WTC11 (cell line): ENCODE measurements at regions not wholly inside any gene's neighbourhood (a gene's known extent, or its start where the extent isn't known, plus 50 kb on each side); places are given as distances from the start of the nearest gene placed in this dataset.

Experiments used
- ATAC-seq: fragments of 200-7000 bp; cut with Tn5 transposase; 2 replicates; pipeline ENCODE4 v1.10.0; 2021; ENCODE audit warnings: mild to moderate bottlenecking, moderate library complexity
- CTCF ChIA-PET: fragments of 300-600 bp; sonication (Branson Sonifier 250); formaldehyde crosslinking; loops from one replicate; lab custom pipeline; 2021; ENCODE audit warnings: antibody characterized with exemption; lab: Charles Lee
- POLR2A ChIA-PET: fragments of 350-600 bp; sonication (Branson Sonifier 250); formaldehyde crosslinking; loops from one replicate; lab custom pipeline; 2021; ENCODE audit warnings: antibody characterized with exemption; lab: Charles Lee
- DNase-seq: peaks from one replicate; pipeline ENCODE4 v3.0.0; 2021; ENCODE audit warnings: low spot score
- H3K27ac Mint-ChIP-seq: 2 replicates; pipeline ENCODE4 v1.8.0; 2021; ENCODE audit warnings: mixed read lengths
- H3K27me3 Mint-ChIP-seq: 2 replicates; pipeline ENCODE4 v1.8.0; 2021; ENCODE audit warnings: low read depth, mild to moderate bottlenecking, moderate library complexity, mixed read lengths
- H3K36me3 Mint-ChIP-seq: 2 replicates; pipeline ENCODE4 v1.8.0; 2021; ENCODE audit warnings: mixed read lengths
- H3K4me1 Mint-ChIP-seq: 2 replicates; pipeline ENCODE4 v1.8.0; 2022; ENCODE audit warnings: mixed read lengths
- H3K4me3 Mint-ChIP-seq: 2 replicates; pipeline ENCODE4 v1.8.0; 2021; ENCODE audit warnings: mild to moderate bottlenecking, moderate library complexity, mixed read lengths
- H3K9me3 Mint-ChIP-seq: 2 replicates; pipeline ENCODE4 v1.8.0; 2021; ENCODE audit warnings: mixed read lengths
- CREB1 ChIP-seq: sonication (generic); formaldehyde crosslinking; IDR thresholded peaks from 2 replicates; pipeline ENCODE4 v1.8.0; 2023; ENCODE audit warnings: mild to moderate bottlenecking, missing genetic modification reagents
- ELF4 ChIP-seq: sonication (generic); formaldehyde crosslinking; IDR thresholded peaks from 2 replicates; pipeline ENCODE4 v1.8.1; 2022; ENCODE audit warnings: low read depth, mild to moderate bottlenecking, moderate library complexity, missing genetic modification reagents
- FOXJ3 ChIP-seq: sonication (generic); formaldehyde crosslinking; IDR thresholded peaks from 2 replicates; pipeline ENCODE4 v1.9.0; 2021; ENCODE audit warnings: missing genetic modification reagents, mild to moderate bottlenecking, borderline replicate concordance
- IRF2 ChIP-seq: sonication (generic); formaldehyde crosslinking; IDR thresholded peaks from 2 replicates; pipeline ENCODE4 v1.8.0; 2022; ENCODE audit warnings: low read depth, missing genetic modification reagents, borderline replicate concordance
- KAT7 ChIP-seq: sonication (generic); formaldehyde crosslinking; IDR thresholded peaks from 2 replicates; pipeline ENCODE4 v1.8.1; 2023; ENCODE audit warnings: missing genetic modification reagents, mild to moderate bottlenecking, borderline replicate concordance
- OVOL2 ChIP-seq: fragments of 250-450 bp; sonication (Bioruptor Pico); IDR thresholded peaks from 2 replicates; pipeline ENCODE4 v1.9.0; 2021; ENCODE audit warnings: mild to moderate bottlenecking, borderline replicate concordance
- ZNF219 ChIP-seq: sonication (generic); formaldehyde crosslinking; IDR thresholded peaks from 2 replicates; pipeline ENCODE4 v1.8.0; 2023; ENCODE audit warnings: missing genetic modification reagents, mild to moderate bottlenecking, borderline replicate concordance
- ZNF232 ChIP-seq: sonication (generic); formaldehyde crosslinking; IDR thresholded peaks from 2 replicates; pipeline ENCODE4 v1.8.0; 2022; ENCODE audit warnings: mild to moderate bottlenecking, missing genetic modification reagents
- ZNF423 ChIP-seq: fragments of 250-450 bp; sonication (Bioruptor Pico); IDR thresholded peaks from 2 replicates; pipeline ENCODE4 v2.1.2; 2022; ENCODE audit warnings: mild to moderate bottlenecking, moderate library complexity
- TF ChIP-seq, protein P1 (sequence below): fragments of 250-450 bp; sonication (Bioruptor Pico); IDR thresholded peaks from 2 replicates; pipeline ENCODE4 v1.8.0; 2021; ENCODE audit warnings: mild to moderate bottlenecking
- TF ChIP-seq, protein P2 (sequence below): sonication (generic); formaldehyde crosslinking; IDR thresholded peaks from 2 replicates; pipeline ENCODE4 v1.8.1; 2023; ENCODE audit warnings: mild to moderate bottlenecking, missing genetic modification reagents, borderline replicate concordance
- TF ChIP-seq, protein P3 (sequence below): sonication (generic); formaldehyde crosslinking; IDR thresholded peaks from 2 replicates; pipeline ENCODE4 v1.8.1; 2023; ENCODE audit warnings: mild to moderate bottlenecking, missing genetic modification reagents, moderate library complexity
- TF ChIP-seq, protein P4 (sequence below): sonication (generic); formaldehyde crosslinking; IDR thresholded peaks from 2 replicates; pipeline ENCODE4 v1.8.1; 2022; ENCODE audit warnings: mild to moderate bottlenecking, missing genetic modification reagents, moderate library complexity, borderline replicate concordance
- TF ChIP-seq, protein P5 (sequence below): sonication (generic); formaldehyde crosslinking; IDR thresholded peaks from 2 replicates; pipeline ENCODE4 v1.8.0; 2023; ENCODE audit warnings: missing genetic modification reagents
- TF ChIP-seq, protein P6 (sequence below): sonication (generic); formaldehyde crosslinking; IDR thresholded peaks from 2 replicates; pipeline ENCODE4 v1.8.0; 2022; ENCODE audit warnings: missing genetic modification reagents
- TF ChIP-seq, protein P7 (sequence below): fragments of 250-450 bp; sonication (Bioruptor Pico); IDR thresholded peaks from 2 replicates; pipeline ENCODE4 v2.1.2; 2022; ENCODE audit warnings: mild to moderate bottlenecking, moderate library complexity
- TF ChIP-seq, protein P8 (sequence below): sonication (generic); formaldehyde crosslinking; IDR thresholded peaks from 2 replicates; pipeline ENCODE4 v1.8.1; 2022; ENCODE audit warnings: low read depth, mild to moderate bottlenecking, moderate library complexity, missing genetic modification reagents, borderline replicate concordance

DNA sequence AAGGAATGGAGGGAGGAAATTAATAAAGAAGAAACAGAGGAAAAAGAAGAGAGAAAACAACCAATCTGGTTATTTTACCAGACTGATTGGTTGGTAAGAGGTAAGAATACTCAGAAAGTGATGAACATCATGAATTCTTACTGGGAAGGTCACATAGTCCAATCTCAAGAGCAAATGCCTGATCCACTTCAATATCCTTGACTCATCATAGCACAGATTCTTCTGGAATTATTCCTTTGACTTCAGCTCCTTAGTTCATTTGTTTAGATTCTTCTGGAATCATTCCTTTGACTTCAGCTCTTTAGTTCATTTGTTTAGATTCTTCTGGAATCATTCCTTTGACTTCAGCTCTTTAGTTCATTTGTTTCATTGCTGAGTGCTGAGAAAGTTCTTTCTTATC, 2030.6 kb upstream of the CELF4 start:
- ATAC-seq (no peak), DNase-seq (no peak)
- Mint-ChIP-seq H3K27ac (no peak overlapping the region), H3K4me1 (peaks cover 47% of the 10 kb centered on the region), H3K36me3 (peaks cover 20% of the 10 kb centered on the region), H3K4me3 (no peak overlapping the region), H3K27me3 (no peaks in the 10 kb centered on the region), H3K9me3 (peaks cover 20% of the 10 kb centered on the region)
- ChIA-PET POLR2A (no interaction called here), CTCF (no interaction called here)
- TF ChIP-seq, protein P1, sequence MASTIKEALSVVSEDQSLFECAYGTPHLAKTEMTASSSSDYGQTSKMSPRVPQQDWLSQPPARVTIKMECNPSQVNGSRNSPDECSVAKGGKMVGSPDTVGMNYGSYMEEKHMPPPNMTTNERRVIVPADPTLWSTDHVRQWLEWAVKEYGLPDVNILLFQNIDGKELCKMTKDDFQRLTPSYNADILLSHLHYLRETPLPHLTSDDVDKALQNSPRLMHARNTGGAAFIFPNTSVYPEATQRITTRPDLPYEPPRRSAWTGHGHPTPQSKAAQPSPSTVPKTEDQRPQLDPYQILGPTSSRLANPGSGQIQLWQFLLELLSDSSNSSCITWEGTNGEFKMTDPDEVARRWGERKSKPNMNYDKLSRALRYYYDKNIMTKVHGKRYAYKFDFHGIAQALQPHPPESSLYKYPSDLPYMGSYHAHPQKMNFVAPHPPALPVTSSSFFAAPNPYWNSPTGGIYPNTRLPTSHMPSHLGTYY (CRISPR knock-in tag), result no peak
- TF ChIP-seq ZNF232, result no peak
- TF ChIP-seq, protein P2, sequence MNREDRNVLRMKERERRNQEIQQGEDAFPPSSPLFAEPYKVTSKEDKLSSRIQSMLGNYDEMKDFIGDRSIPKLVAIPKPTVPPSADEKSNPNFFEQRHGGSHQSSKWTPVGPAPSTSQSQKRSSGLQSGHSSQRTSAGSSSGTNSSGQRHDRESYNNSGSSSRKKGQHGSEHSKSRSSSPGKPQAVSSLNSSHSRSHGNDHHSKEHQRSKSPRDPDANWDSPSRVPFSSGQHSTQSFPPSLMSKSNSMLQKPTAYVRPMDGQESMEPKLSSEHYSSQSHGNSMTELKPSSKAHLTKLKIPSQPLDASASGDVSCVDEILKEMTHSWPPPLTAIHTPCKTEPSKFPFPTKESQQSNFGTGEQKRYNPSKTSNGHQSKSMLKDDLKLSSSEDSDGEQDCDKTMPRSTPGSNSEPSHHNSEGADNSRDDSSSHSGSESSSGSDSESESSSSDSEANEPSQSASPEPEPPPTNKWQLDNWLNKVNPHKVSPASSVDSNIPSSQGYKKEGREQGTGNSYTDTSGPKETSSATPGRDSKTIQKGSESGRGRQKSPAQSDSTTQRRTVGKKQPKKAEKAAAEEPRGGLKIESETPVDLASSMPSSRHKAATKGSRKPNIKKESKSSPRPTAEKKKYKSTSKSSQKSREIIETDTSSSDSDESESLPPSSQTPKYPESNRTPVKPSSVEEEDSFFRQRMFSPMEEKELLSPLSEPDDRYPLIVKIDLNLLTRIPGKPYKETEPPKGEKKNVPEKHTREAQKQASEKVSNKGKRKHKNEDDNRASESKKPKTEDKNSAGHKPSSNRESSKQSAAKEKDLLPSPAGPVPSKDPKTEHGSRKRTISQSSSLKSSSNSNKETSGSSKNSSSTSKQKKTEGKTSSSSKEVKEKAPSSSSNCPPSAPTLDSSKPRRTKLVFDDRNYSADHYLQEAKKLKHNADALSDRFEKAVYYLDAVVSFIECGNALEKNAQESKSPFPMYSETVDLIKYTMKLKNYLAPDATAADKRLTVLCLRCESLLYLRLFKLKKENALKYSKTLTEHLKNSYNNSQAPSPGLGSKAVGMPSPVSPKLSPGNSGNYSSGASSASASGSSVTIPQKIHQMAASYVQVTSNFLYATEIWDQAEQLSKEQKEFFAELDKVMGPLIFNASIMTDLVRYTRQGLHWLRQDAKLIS, result no peak
- TF ChIP-seq ELF4 (CRISPR knock-in tag), result no peak
- no peak for TF ChIP-seq IRF2 (CRISPR knock-in tag)
- TF ChIP-seq ZNF219 (CRISPR knock-in tag), result no peak
- TF ChIP-seq, protein P3, sequence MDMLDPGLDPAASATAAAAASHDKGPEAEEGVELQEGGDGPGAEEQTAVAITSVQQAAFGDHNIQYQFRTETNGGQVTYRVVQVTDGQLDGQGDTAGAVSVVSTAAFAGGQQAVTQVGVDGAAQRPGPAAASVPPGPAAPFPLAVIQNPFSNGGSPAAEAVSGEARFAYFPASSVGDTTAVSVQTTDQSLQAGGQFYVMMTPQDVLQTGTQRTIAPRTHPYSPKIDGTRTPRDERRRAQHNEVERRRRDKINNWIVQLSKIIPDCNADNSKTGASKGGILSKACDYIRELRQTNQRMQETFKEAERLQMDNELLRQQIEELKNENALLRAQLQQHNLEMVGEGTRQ (CRISPR knock-in tag), result no peak
- TF ChIP-seq, protein P4, sequence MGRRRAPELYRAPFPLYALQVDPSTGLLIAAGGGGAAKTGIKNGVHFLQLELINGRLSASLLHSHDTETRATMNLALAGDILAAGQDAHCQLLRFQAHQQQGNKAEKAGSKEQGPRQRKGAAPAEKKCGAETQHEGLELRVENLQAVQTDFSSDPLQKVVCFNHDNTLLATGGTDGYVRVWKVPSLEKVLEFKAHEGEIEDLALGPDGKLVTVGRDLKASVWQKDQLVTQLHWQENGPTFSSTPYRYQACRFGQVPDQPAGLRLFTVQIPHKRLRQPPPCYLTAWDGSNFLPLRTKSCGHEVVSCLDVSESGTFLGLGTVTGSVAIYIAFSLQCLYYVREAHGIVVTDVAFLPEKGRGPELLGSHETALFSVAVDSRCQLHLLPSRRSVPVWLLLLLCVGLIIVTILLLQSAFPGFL (CRISPR knock-in tag), result no peak
- no peak for TF ChIP-seq KAT7 (CRISPR knock-in tag)
- TF ChIP-seq, protein P5, sequence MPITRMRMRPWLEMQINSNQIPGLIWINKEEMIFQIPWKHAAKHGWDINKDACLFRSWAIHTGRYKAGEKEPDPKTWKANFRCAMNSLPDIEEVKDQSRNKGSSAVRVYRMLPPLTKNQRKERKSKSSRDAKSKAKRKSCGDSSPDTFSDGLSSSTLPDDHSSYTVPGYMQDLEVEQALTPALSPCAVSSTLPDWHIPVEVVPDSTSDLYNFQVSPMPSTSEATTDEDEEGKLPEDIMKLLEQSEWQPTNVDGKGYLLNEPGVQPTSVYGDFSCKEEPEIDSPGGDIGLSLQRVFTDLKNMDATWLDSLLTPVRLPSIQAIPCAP (CRISPR knock-in tag), result no peak
- TF ChIP-seq, protein P6, sequence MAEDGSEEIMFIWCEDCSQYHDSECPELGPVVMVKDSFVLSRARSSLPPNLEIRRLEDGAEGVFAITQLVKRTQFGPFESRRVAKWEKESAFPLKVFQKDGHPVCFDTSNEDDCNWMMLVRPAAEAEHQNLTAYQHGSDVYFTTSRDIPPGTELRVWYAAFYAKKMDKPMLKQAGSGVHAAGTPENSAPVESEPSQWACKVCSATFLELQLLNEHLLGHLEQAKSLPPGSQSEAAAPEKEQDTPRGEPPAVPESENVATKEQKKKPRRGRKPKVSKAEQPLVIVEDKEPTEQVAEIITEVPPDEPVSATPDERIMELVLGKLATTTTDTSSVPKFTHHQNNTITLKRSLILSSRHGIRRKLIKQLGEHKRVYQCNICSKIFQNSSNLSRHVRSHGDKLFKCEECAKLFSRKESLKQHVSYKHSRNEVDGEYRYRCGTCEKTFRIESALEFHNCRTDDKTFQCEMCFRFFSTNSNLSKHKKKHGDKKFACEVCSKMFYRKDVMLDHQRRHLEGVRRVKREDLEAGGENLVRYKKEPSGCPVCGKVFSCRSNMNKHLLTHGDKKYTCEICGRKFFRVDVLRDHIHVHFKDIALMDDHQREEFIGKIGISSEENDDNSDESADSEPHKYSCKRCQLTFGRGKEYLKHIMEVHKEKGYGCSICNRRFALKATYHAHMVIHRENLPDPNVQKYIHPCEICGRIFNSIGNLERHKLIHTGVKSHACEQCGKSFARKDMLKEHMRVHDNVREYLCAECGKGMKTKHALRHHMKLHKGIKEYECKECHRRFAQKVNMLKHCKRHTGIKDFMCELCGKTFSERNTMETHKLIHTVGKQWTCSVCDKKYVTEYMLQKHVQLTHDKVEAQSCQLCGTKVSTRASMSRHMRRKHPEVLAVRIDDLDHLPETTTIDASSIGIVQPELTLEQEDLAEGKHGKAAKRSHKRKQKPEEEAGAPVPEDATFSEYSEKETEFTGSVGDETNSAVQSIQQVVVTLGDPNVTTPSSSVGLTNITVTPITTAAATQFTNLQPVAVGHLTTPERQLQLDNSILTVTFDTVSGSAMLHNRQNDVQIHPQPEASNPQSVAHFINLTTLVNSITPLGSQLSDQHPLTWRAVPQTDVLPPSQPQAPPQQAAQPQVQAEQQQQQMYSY (CRISPR knock-in tag), result no peak
- no peak for TF ChIP-seq OVOL2 (CRISPR knock-in tag)
- TF ChIP-seq ZNF423 (CRISPR knock-in tag), result no peak
- TF ChIP-seq, protein P7, sequence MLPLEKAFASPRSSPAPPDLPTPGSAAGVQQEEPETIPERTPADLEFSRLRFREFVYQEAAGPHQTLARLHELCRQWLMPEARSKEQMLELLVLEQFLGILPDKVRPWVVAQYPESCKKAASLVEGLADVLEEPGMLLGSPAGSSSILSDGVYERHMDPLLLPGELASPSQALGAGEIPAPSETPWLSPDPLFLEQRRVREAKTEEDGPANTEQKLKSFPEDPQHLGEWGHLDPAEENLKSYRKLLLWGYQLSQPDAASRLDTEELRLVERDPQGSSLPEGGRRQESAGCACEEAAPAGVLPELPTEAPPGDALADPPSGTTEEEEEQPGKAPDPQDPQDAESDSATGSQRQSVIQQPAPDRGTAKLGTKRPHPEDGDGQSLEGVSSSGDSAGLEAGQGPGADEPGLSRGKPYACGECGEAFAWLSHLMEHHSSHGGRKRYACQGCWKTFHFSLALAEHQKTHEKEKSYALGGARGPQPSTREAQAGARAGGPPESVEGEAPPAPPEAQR (CRISPR knock-in tag), result no peak
- no peak for TF ChIP-seq FOXJ3 (CRISPR knock-in tag)
- no peak for TF ChIP-seq CREB1 (CRISPR knock-in tag)
- TF ChIP-seq, protein P8, sequence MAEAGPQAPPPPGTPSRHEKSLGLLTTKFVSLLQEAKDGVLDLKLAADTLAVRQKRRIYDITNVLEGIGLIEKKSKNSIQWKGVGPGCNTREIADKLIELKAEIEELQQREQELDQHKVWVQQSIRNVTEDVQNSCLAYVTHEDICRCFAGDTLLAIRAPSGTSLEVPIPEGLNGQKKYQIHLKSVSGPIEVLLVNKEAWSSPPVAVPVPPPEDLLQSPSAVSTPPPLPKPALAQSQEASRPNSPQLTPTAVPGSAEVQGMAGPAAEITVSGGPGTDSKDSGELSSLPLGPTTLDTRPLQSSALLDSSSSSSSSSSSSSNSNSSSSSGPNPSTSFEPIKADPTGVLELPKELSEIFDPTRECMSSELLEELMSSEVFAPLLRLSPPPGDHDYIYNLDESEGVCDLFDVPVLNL (CRISPR knock-in tag), result no peak
